Testis (tissue), 2 donors: ENCODE measurements at regions not wholly inside any gene's neighbourhood (a gene's known extent, or its start where the extent isn't known, plus 50 kb on each side); places are given as distances from the start of the nearest gene placed in this dataset.

Experiments
- DNase-seq: peaks from one replicate; pipeline ENCODE4 v3.0.0-alpha.2; 2019
- H3K27ac ChIP-seq, 2 donors: fragments of 200-600 bp; sonication (generic); one replicate each; pipeline ENCODE4 v1.5.1; 2019
- H3K27me3 ChIP-seq: fragments of 200-600 bp; sonication (generic); one replicate; pipeline ENCODE4 v1.5.1; 2019
- H3K36me3 ChIP-seq: fragments of 200-600 bp; sonication (generic); one replicate; pipeline ENCODE4 v1.5.1; 2017; ENCODE audit warnings: low read depth; ENCODE audit errors: missing control alignments
- H3K4me1 ChIP-seq: fragments of 200-600 bp; sonication (generic); one replicate; pipeline ENCODE4 v1.5.1; 2019
- H3K4me3 ChIP-seq, 2 donors: fragments of 200-600 bp; sonication (generic); one replicate each; pipeline ENCODE4 v1.5.1; 2017 to 2019
- H3K9me3 ChIP-seq: fragments of 200-600 bp; sonication (generic); one replicate; pipeline ENCODE4 v1.5.1; 2017
- POLR2A ChIP-seq: fragments of 450-650 bp; IDR thresholded peaks from one replicate; pipeline ENCODE4 v1.6.1; 2017; ENCODE audit warnings: antibody characterized with exemption, mild to moderate bottlenecking, moderate library complexity
- intact Hi-C: fragments of 100-400 bp; cut with DNase I; formaldehyde crosslinking; loops from one replicate; pipeline ENCODE4 v1.15.1; 2023; ENCODE audit warnings: low total_unique reads
- TF ChIP-seq, protein P1 (sequence below), 3 experiments: fragments of 450-650 bp in 2 of 3; fragments of 200-600 bp in 1 of 3; sonication (generic) in 1 of 3; IDR thresholded peaks; one replicate each; pipeline ENCODE4 v1.5.1; 2016 to 2019; ENCODE audit warnings: antibody characterized with exemption in 3 of 3, mild to moderate bottlenecking in 2 of 3, moderate library complexity in 1 of 3

DNA sequence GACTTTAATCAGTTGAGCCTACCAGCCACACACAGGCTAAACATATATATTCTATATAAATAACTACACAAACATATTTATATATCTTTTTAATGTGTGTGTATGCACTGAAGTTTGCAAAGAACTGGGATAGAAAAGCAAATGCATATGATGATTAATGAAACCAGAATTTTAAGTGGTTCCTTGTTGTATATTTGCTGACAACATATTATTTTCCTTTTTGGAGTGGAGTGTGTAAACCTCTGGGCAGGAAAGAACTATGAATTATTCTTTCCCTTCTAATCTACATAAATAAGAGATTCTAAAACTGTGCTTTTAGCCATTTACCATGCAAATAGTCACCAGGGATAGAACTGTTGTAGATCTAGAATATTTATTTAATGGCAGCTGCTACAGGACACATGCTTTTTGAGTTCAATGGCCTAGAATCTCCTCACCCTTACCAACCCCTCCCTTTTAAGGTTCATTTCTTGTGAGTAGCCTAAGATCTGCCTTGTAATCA lies 187.6 kb downstream of the BACH1 start:
- H3K9me3 ChIP-seq = no peaks in the 10 kb centered on the region
- no peaks in the 10 kb centered on the region for H3K4me1 ChIP-seq
- no peak for DNase-seq
- no peak overlapping the region for H3K4me3 ChIP-seq
- no peaks in the 10 kb centered on the region for H3K27me3 ChIP-seq
- intact Hi-C loops = no loop called here
- TF ChIP-seq, protein P1, sequence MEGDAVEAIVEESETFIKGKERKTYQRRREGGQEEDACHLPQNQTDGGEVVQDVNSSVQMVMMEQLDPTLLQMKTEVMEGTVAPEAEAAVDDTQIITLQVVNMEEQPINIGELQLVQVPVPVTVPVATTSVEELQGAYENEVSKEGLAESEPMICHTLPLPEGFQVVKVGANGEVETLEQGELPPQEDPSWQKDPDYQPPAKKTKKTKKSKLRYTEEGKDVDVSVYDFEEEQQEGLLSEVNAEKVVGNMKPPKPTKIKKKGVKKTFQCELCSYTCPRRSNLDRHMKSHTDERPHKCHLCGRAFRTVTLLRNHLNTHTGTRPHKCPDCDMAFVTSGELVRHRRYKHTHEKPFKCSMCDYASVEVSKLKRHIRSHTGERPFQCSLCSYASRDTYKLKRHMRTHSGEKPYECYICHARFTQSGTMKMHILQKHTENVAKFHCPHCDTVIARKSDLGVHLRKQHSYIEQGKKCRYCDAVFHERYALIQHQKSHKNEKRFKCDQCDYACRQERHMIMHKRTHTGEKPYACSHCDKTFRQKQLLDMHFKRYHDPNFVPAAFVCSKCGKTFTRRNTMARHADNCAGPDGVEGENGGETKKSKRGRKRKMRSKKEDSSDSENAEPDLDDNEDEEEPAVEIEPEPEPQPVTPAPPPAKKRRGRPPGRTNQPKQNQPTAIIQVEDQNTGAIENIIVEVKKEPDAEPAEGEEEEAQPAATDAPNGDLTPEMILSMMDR (IDR thresholded peaks at IDR 0.05) = no peak
- no peak for TF ChIP-seq POLR2A
- H3K36me3 ChIP-seq = no peaks in the 10 kb centered on the region
- no peak overlapping the region for H3K27ac ChIP-seq
